DND-41 (cell line): ENCODE measurements at regions not wholly inside any gene's neighbourhood (a gene's known extent, or its start where the extent isn't known, plus 50 kb on each side); places are given as distances from the start of the nearest gene placed in this dataset.

Source experiments
- EZH2 ChIP-seq: IDR thresholded peaks from 3 replicates; pipeline ENCODE4 v1.6.1; 2012; ENCODE audit warnings: borderline replicate concordance, low read depth, mild to moderate bottlenecking, moderate library complexity, low read length, inconsistent platforms; ENCODE audit not compliant: severe bottlenecking
- TF ChIP-seq, protein P1 (sequence below): IDR thresholded peaks from 2 replicates; pipeline ENCODE4 v1.5.1; 2012; ENCODE audit warnings: borderline replicate concordance, low read length, moderate library complexity, mild to moderate bottlenecking; ENCODE audit not compliant: poor library complexity, severe bottlenecking; ENCODE audit errors: extremely low read depth

DNA sequence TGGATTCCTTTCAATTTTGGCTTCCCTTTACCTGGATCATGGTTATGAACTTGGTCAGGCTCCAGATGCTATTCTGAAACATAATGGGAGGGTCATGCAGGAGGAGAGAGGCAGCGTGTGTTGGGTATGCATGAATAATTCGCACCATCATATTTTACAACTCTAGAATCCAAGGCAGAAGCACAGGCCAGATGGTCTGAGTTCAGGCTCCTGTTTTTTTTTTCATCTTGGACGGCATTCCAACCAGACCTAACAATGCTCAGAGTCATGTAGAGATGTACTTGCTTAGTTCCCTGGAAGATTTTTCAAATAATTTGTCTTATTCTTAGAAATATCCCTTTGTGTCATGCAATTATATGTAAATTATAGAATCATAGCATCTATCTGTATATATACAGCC lies 393.5 kb downstream of the JRKL start:
- TF ChIP-seq, protein P1, sequence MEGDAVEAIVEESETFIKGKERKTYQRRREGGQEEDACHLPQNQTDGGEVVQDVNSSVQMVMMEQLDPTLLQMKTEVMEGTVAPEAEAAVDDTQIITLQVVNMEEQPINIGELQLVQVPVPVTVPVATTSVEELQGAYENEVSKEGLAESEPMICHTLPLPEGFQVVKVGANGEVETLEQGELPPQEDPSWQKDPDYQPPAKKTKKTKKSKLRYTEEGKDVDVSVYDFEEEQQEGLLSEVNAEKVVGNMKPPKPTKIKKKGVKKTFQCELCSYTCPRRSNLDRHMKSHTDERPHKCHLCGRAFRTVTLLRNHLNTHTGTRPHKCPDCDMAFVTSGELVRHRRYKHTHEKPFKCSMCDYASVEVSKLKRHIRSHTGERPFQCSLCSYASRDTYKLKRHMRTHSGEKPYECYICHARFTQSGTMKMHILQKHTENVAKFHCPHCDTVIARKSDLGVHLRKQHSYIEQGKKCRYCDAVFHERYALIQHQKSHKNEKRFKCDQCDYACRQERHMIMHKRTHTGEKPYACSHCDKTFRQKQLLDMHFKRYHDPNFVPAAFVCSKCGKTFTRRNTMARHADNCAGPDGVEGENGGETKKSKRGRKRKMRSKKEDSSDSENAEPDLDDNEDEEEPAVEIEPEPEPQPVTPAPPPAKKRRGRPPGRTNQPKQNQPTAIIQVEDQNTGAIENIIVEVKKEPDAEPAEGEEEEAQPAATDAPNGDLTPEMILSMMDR, result no peak
- TF ChIP-seq EZH2, result no peak
